Activated CD8-positive, alpha-beta T cell treated with anti-CD3 and anti-CD28 coated beads, Interleukin-2, amount 10 ng/mL, durations not matched to agents 7 days and 5 days (primary cell): ENCODE measurements at regions not wholly inside any gene's neighbourhood (a gene's known extent, or its start where the extent isn't known, plus 50 kb on each side); places are given as distances from the start of the nearest gene placed in this dataset.

Experiments
- ATAC-seq: fragments of 150-1000 bp; cut with Tn5 transposase; one replicate; pipeline ENCODE4 v1.10.0; 2021; ENCODE audit warnings: moderate library complexity
- CTCF ChIA-PET: fragments of 350-600 bp; sonication (Branson Sonifier 250); formaldehyde crosslinking; loops from one replicate; lab custom pipeline; 2021; ENCODE audit warnings: antibody characterized with exemption; lab: Charles Lee
- POLR2A ChIA-PET: fragments of 350-600 bp; sonication (Branson Sonifier 250); formaldehyde crosslinking; loops from one replicate; lab custom pipeline; 2021; ENCODE audit warnings: antibody characterized with exemption; lab: Charles Lee
- DNase-seq: peaks from one replicate; pipeline ENCODE4 v3.0.0-alpha.2; 2020
- H3K27ac Mint-ChIP-seq: one replicate; pipeline ENCODE4 v1.8.0; 2021; ENCODE audit warnings: mild to moderate bottlenecking, mixed read lengths
- H3K27me3 Mint-ChIP-seq: one replicate; pipeline ENCODE4 v1.8.0; 2021; ENCODE audit warnings: low read depth, mixed read lengths
- H3K36me3 Mint-ChIP-seq: one replicate; pipeline ENCODE4 v1.8.0; 2021; ENCODE audit warnings: low read depth, mixed read lengths
- H3K4me1 Mint-ChIP-seq: one replicate; pipeline ENCODE4 v1.8.0; 2021; ENCODE audit warnings: low read depth, mixed read lengths
- H3K4me3 Mint-ChIP-seq: one replicate; pipeline ENCODE4 v1.8.0; 2021; ENCODE audit warnings: mild to moderate bottlenecking, mixed read lengths
- H3K9me3 Mint-ChIP-seq: one replicate; pipeline ENCODE4 v1.8.0; 2022; ENCODE audit warnings: mixed read lengths; ENCODE audit not compliant: insufficient read depth

- DNase-seq (no peak), ATAC-seq (no peak)
- POLR2A ChIA-PET: no interaction called here
- CTCF ChIA-PET: no interaction called here
- H3K4me1 Mint-ChIP-seq: no peaks in the 10 kb centered on the region
- H3K9me3 Mint-ChIP-seq: no peaks in the 10 kb centered on the region
- H3K4me3 Mint-ChIP-seq: no peak overlapping the region
- H3K27me3 Mint-ChIP-seq: no peaks in the 10 kb centered on the region
- H3K36me3 Mint-ChIP-seq: no peaks in the 10 kb centered on the region
- H3K27ac Mint-ChIP-seq: no peak overlapping the region
Measured at GRCh38 chr6:156351346-156351966, 425.7 kb upstream of the ARID1B start.

DNA sequence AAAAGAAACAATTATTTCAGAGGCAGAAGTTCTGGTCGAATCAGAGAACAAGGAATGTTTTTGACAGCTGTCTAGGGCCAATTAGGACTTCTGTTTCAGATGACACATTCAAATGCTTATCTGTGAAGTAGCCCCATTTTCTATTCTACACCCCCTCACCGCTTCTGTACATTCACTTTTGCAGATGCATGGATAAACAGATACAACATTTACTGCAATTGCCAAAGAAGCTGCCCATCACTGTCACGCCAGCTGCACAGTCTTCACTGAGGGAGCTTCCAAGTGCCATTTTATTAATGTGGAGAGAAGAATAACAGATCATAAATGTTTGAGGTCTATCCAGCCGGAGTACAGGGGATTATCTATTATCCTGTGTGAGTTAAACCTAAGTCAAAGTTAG, 426.8 kb upstream of the ARID1B start:
- ChIA-PET CTCF (no interaction called here), POLR2A (interaction anchor here (0.6 kb wide), 1 partner anchor 92 kb away, joined by 3 read pairs; no protein-coding TSS in a partner anchor)
- H3K9me3 Mint-ChIP-seq: no peaks in the 10 kb centered on the region

DNA sequence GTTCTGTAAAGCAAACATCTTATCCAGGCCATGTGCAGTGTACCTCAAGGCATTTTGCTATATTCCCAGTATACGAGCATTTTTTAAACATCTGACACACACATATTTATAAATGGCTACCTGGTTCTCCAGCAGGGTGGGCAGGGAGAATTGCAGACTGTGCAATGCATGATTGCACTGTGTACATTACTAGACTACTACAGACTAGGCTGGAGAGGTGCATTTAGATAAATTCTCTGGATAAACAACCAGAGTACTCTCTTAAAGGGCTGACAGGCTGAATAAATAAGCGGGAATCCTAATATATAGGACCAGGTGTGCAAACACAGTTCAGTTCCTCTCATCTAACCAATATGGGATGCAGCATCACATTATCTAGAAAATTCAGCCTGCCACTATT, 428.3 kb upstream of the ARID1B start:
- POLR2A ChIA-PET: no interaction called here
- no peaks in the 10 kb centered on the region for H3K9me3 Mint-ChIP-seq

More for the DNA sequence above, 426.8 kb upstream of the ARID1B start:
- no peak for DNase-seq
- Mint-ChIP-seq H3K4me1 (no peaks in the 10 kb centered on the region), H3K27me3 (no peaks in the 10 kb centered on the region), H3K4me3 (no peak overlapping the region), H3K27ac (no peak overlapping the region), H3K36me3 (no peaks in the 10 kb centered on the region)
- ATAC-seq: no peak

DNA sequence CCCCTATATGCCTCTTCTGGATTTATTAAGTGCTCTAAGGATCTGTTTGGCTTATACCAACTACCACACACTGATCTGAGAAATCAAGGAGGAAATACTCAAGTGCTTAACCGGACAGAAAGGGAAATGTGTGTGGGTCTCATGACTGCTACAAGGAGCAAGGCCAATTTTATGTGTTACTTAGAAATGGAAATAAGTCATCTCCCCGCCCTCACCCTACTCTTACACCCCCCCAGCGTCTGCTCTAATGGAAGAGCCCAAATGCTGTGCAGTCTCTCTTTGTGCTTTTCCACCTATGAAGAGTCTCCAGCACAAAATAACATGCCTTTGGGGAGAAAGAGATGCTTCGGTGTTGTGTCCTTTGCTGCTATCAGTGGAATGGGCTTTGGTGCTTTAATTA, 428.8 kb upstream of the ARID1B start:
- ATAC-seq (no peak), DNase-seq (no peak)
- CTCF ChIA-PET: no interaction called here
- H3K27me3 Mint-ChIP-seq: peaks cover 2% of the 10 kb centered on the region
- H3K27ac Mint-ChIP-seq: no peak overlapping the region
- H3K36me3 Mint-ChIP-seq: no peaks in the 10 kb centered on the region
- no peaks in the 10 kb centered on the region for H3K4me1 Mint-ChIP-seq
- H3K4me3 Mint-ChIP-seq: no peak overlapping the region
- POLR2A ChIA-PET: no interaction called here
- H3K9me3 Mint-ChIP-seq: no peaks in the 10 kb centered on the region

More for the DNA sequence above, 428.3 kb upstream of the ARID1B start:
- no peak overlapping the region for H3K4me3 Mint-ChIP-seq
- H3K27me3 Mint-ChIP-seq: no peaks in the 10 kb centered on the region
- no peaks in the 10 kb centered on the region for H3K36me3 Mint-ChIP-seq
- CTCF ChIA-PET: no interaction called here
- H3K4me1 Mint-ChIP-seq: no peaks in the 10 kb centered on the region
- H3K27ac Mint-ChIP-seq: no peak overlapping the region
- DNase-seq (no peak), ATAC-seq (no peak)

GRCh38 chr6:156347656-156348055, 429.5 kb upstream of the ARID1B start:
- no peaks in the 10 kb centered on the region for H3K36me3 Mint-ChIP-seq
- ATAC-seq: no peak

DNA sequence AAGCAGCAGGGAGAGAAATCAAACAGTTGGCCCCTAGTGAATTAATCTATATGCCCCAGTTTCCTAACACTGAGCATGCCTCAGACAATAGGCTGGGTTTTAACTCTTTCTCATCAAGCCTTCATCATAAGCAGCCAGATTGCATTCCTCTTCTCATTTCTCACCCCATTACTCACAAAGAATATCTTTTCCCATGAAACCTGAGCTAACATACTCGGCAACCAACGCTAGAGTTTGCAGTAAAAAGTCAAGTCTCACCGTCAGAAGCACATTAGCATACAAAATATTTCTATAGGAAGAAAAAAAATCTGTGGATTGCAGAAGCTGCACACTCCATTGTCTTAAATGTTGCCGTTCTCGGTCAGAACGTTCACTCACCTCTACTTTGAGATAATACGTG, 429.9 kb upstream of the ARID1B start:
- Mint-ChIP-seq H3K27ac (no peak overlapping the region), H3K27me3 (peaks cover 2% of the 10 kb centered on the region), H3K4me1 (no peaks in the 10 kb centered on the region), H3K36me3 (no peaks in the 10 kb centered on the region), H3K9me3 (no peaks in the 10 kb centered on the region), H3K4me3 (no peak overlapping the region)
- POLR2A ChIA-PET: no interaction called here
- ATAC-seq: no peak
- DNase-seq: no peak
- CTCF ChIA-PET: no interaction called here

More at GRCh38 chr6:156347656-156348055, 429.5 kb upstream of the ARID1B start:
- H3K9me3 Mint-ChIP-seq: no peaks in the 10 kb centered on the region
- H3K4me3 Mint-ChIP-seq: no peak overlapping the region
- POLR2A ChIA-PET: no interaction called here
- H3K27me3 Mint-ChIP-seq: peaks cover 2% of the 10 kb centered on the region
- no peak overlapping the region for H3K27ac Mint-ChIP-seq
- H3K4me1 Mint-ChIP-seq: no peaks in the 10 kb centered on the region
- DNase-seq: no peak
- CTCF ChIA-PET: no interaction called here

DNA sequence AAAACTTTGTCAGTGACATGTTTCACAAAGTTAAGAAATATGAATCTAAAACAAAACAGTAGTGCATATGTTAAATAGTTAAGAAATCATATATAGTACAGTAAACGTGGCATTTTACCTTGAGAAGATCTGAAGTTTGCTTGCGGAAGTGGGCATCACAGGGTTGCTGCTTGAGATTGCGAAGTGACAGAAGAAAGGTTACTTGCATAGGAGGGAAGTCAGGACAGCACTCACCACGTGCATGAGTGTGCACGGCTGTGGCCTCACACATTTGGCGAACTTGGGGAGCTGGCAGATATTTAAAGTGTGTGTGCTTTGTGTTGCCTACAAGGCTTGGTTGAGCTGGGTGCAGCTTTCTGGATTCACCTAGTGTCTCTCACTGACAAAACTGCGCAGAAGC, 431.5 kb upstream of the ARID1B start:
- H3K36me3 Mint-ChIP-seq: no peaks in the 10 kb centered on the region
- ATAC-seq (no peak), DNase-seq (no peak)
- no peaks in the 10 kb centered on the region for H3K9me3 Mint-ChIP-seq
- H3K4me1 Mint-ChIP-seq: no peaks in the 10 kb centered on the region
- ChIA-PET POLR2A (no interaction called here), CTCF (no interaction called here)
- no peak overlapping the region for H3K27ac Mint-ChIP-seq
- H3K4me3 Mint-ChIP-seq: no peak overlapping the region
- peaks cover 2% of the 10 kb centered on the region for H3K27me3 Mint-ChIP-seq

GRCh38 chr6:156344491-156344890, 432.7 kb upstream of the ARID1B start:
- POLR2A ChIA-PET: no interaction called here
- Mint-ChIP-seq H3K9me3 (no peaks in the 10 kb centered on the region), H3K4me1 (no peaks in the 10 kb centered on the region), H3K27ac (no peak overlapping the region), H3K27me3 (peaks cover 2% of the 10 kb centered on the region), H3K4me3 (no peak overlapping the region), H3K36me3 (no peaks in the 10 kb centered on the region)
- CTCF ChIA-PET: no interaction called here
- ATAC-seq: no peak
- no peak for DNase-seq

GRCh38 chr6:156337801-156338200, 439.4 kb upstream of the ARID1B start:
- Mint-ChIP-seq H3K4me1 (no peaks in the 10 kb centered on the region), H3K36me3 (no peaks in the 10 kb centered on the region), H3K4me3 (no peak overlapping the region), H3K27me3 (no peaks in the 10 kb centered on the region), H3K27ac (no peak overlapping the region), H3K9me3 (peaks cover 6% of the 10 kb centered on the region)
- ChIA-PET POLR2A (no interaction called here), CTCF (no interaction called here)
- no peak for ATAC-seq
- no peak for DNase-seq

DNA sequence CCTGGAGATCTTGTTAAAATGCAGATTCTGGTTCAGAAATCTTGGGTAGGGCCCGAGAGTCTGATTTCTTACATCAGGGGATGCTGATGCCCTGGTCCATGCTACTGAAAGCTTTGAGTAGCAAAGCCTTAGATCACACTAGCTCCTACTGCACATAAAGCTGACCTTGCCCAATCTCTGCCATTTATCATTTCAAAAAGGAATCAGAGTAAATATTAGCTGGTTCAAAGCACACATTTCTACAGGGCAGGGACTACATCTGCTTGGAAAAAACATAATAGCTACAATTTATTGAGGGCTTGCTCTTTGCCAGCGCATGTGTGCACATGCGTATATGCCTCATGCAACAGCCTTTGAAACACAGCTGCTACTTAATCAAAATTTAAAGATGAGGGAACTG, 440.4 kb upstream of the ARID1B start:
- Mint-ChIP-seq H3K27me3 (no peaks in the 10 kb centered on the region), H3K4me3 (no peak overlapping the region), H3K27ac (no peak overlapping the region), H3K4me1 (no peaks in the 10 kb centered on the region), H3K9me3 (peaks cover 11% of the 10 kb centered on the region), H3K36me3 (no peaks in the 10 kb centered on the region)
- POLR2A ChIA-PET: no interaction called here
- no peak for DNase-seq
- ATAC-seq: no peak
- CTCF ChIA-PET: no interaction called here

GRCh38 chr6:156336089-156336488, 441.1 kb upstream of the ARID1B start:
- ChIA-PET POLR2A (no interaction called here), CTCF (no interaction called here)
- no peaks in the 10 kb centered on the region for H3K27me3 Mint-ChIP-seq
- H3K27ac Mint-ChIP-seq: no peak overlapping the region
- H3K36me3 Mint-ChIP-seq: no peaks in the 10 kb centered on the region
- no peaks in the 10 kb centered on the region for H3K4me1 Mint-ChIP-seq
- no peak for DNase-seq
- no peak overlapping the region for H3K4me3 Mint-ChIP-seq
- peaks cover 18% of the 10 kb centered on the region for H3K9me3 Mint-ChIP-seq
- no peak for ATAC-seq

DNA sequence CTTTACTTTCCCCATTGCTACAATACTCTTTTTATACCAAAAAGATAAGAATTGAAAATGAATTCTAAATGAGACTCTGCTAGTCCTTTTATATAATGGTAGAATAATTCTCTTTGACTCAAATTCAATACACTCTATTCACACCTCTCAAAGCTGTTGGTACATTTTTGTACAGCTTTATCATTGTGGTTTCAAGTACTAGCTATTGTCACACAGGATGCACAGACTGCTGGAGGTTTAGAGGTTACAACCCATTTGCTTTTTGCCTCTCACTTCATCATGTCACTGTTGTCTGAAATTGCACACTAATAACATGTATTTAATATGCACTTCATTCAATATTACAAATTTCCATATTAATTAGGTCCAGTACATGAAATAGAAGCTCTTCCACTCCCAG, 442.2 kb upstream of the ARID1B start:
- ChIA-PET CTCF (interaction anchor here (1.3 kb wide), 1 partner anchor 17 kb away, joined by 3 read pairs; no protein-coding TSS in a partner anchor), POLR2A (no interaction called here)
- no peaks in the 10 kb centered on the region for H3K27me3 Mint-ChIP-seq
- H3K9me3 Mint-ChIP-seq: peaks cover 22% of the 10 kb centered on the region
- ATAC-seq: no peak
- no peak for DNase-seq
- H3K4me3 Mint-ChIP-seq: no peak overlapping the region
- no peaks in the 10 kb centered on the region for H3K36me3 Mint-ChIP-seq
- H3K4me1 Mint-ChIP-seq: no peaks in the 10 kb centered on the region
- H3K27ac Mint-ChIP-seq: no peak overlapping the region

DNA sequence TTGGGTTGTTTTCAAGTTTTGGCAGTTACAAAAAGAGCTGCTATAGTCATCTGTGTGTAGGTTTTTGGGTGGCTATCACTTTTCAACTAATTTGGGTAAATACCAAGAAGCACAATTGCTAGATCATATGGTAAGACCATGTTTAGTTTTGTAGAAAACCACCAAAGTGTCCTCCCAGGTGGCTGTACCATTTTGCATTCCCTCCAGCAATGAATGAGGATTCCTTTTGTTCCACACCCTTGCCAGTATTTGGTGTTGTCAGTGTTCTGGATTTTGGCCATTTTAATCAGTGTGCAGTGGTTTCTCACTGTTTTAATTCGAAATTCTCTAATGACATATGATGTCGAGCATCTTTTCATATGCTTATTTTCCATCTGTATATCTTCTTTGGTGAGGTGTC, 457.5 kb upstream of the ARID1B start:
- ChIA-PET POLR2A (interaction anchor here (0.6 kb wide), 1 partner anchor 225 kb away, joined by 3 read pairs; no protein-coding TSS in a partner anchor), CTCF (no interaction called here)
- Mint-ChIP-seq H3K36me3 (no peaks in the 10 kb centered on the region), H3K9me3 (no peaks in the 10 kb centered on the region), H3K4me3 (no peak overlapping the region), H3K27ac (no peak overlapping the region), H3K4me1 (no peaks in the 10 kb centered on the region), H3K27me3 (no peaks in the 10 kb centered on the region)
- DNase-seq: no peak
- ATAC-seq: no peak
